Astrocyte (in vitro differentiated cells and primary cell): ENCODE measurements at regions not wholly inside any gene's neighbourhood (a gene's known extent, or its start where the extent isn't known, plus 50 kb on each side); places are given as distances from the start of the nearest gene placed in this dataset.

Source experiments
- CTCF ChIP-seq: IDR thresholded peaks from 2 replicates; pipeline ENCODE4 v1.5.1; 2011; ENCODE audit warnings: low read depth, mild to moderate bottlenecking, inconsistent platforms, low read length, moderate library complexity; ENCODE audit not compliant: insufficient read depth
- EZH2 ChIP-seq: IDR thresholded peaks from 2 replicates; pipeline ENCODE4 v1.6.1; 2012; ENCODE audit warnings: mild to moderate bottlenecking, low read length, inconsistent platforms; ENCODE audit not compliant: insufficient read depth

GRCh38 chr16:5188989-5189352 is 91.4 kb upstream of the EEF2KMT start:
- TF ChIP-seq CTCF, result no peak
- TF ChIP-seq EZH2, result no peak
